Caco-2 (cell line): ENCODE measurements at regions not wholly inside any gene's neighbourhood (a gene's known extent, or its start where the extent isn't known, plus 50 kb on each side); places are given as distances from the start of the nearest gene placed in this dataset.

Experiments used
- BruUV-seq: library from RNA; stranded (reverse); fragments of 400-500 nt; replicated peaks from 2 replicates; lab custom pipeline; 2021; lab: Mats Ljungman, UMichigan
- CTCF ChIA-PET: fragments of 300-600 bp; sonication (Branson Sonifier 250); formaldehyde crosslinking; loops from one replicate; lab custom pipeline; 2022; ENCODE audit warnings: antibody characterized with exemption; lab: Charles Lee
- POLR2A ChIA-PET: fragments of 300-600 bp; sonication (Branson Sonifier 250); formaldehyde crosslinking; loops from one replicate; lab custom pipeline; 2022; ENCODE audit warnings: antibody characterized with exemption; lab: Charles Lee
- DNase-seq, 2 experiments: peaks; one replicate each; pipeline versions ENCODE4 v3.0.0 to v3.0.0-alpha.2; 2020 to 2022
- H3K27me3 ChIP-seq: replicated peaks from 2 replicates; pipeline ENCODE4 v1.6.0; 2011; ENCODE audit warnings: low read length; ENCODE audit not compliant: control insufficient read depth, insufficient read depth
- H3K36me3 ChIP-seq: 2 replicates; pipeline ENCODE4 v1.5.1; 2011; ENCODE audit warnings: low read length; ENCODE audit not compliant: control insufficient read depth, insufficient read depth
- H3K4me1 ChIP-seq: fragments of 250-450 bp; sonication (Bioruptor Pico); 2 replicates; pipeline ENCODE4 v1.5.1; 2020; ENCODE audit warnings: mild to moderate bottlenecking
- H3K4me3 ChIP-seq: 2 replicates; pipeline ENCODE4 v1.5.1; 2011; ENCODE audit warnings: low read depth, mild to moderate bottlenecking, control low read depth, low read length
- H3K9me3 ChIP-seq: fragments of 250-450 bp; sonication (Bioruptor Pico); 2 replicates; pipeline ENCODE4 v1.5.1; 2020; ENCODE audit warnings: mild to moderate bottlenecking, moderate library complexity
- H3K27ac Mint-ChIP-seq: one replicate; pipeline ENCODE4 v1.8.0; 2022; ENCODE audit warnings: mixed read lengths; ENCODE audit not compliant: unreplicated experiment
- H3K27me3 Mint-ChIP-seq: one replicate; pipeline ENCODE4 v1.8.0; 2022; ENCODE audit warnings: mixed read lengths; ENCODE audit not compliant: insufficient read depth, unreplicated experiment
- H3K36me3 Mint-ChIP-seq: one replicate; pipeline ENCODE4 v1.8.0; 2022; ENCODE audit warnings: mild to moderate bottlenecking, mixed read lengths; ENCODE audit not compliant: insufficient read depth, unreplicated experiment
- H3K4me1 Mint-ChIP-seq: one replicate; pipeline ENCODE4 v1.8.0; 2022; ENCODE audit warnings: low read depth, mixed read lengths; ENCODE audit not compliant: unreplicated experiment
- H3K4me3 Mint-ChIP-seq: one replicate; pipeline ENCODE4 v1.8.0; 2022; ENCODE audit warnings: mild to moderate bottlenecking, moderate library complexity, mixed read lengths; ENCODE audit not compliant: unreplicated experiment
- H3K9me3 Mint-ChIP-seq: one replicate; pipeline ENCODE4 v1.8.0; 2022; ENCODE audit warnings: mixed read lengths; ENCODE audit not compliant: unreplicated experiment
- intact Hi-C: fragments of 100-400 bp; cut with micrococcal nuclease; formaldehyde crosslinking; loops from one replicate; pipeline ENCODE4 v1.10.0; 2022; ENCODE audit not compliant: unreplicated experiment
- TF ChIP-seq, protein P1 (sequence below), 2 experiments: fragments of 200-600 bp in 1 of 2; IDR thresholded peaks; 1 replicate in 1 of 2; 2 replicates in 1 of 2; pipeline versions ENCODE4 v1.5.1 to v1.8.0; 2011 to 2022; ENCODE audit warnings: antibody characterized with exemption in 1 of 2, control low read depth in 1 of 2, inconsistent platforms in 1 of 2, low read depth in 1 of 2, low read length in 1 of 2, mild to moderate bottlenecking in 1 of 2, moderate library complexity in 1 of 2; ENCODE audit not compliant: insufficient read depth in 1 of 2, severe bottlenecking in 1 of 2, unreplicated experiment in 1 of 2

DNA sequence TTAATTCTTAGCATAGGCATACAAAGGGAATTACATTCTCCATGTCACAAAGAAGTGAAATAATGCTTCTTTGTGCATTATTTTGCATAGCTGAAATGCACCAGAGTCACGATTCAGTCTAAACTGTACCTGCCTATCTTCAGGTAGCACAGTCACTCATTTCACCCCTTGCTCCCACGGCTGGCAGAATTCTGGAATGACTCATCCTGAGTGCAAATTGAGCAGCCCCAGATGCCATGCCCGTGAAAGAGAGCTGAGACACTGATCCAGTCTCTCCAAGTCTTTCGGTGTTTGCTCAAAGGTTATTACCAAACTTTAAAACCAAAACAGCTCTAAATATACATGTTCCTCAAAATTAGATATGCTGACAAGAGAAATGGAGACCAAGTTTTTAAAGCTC, 168.3 kb upstream of the POU3F3 start:
- Mint-ChIP-seq H3K9me3 (no peaks in the 10 kb centered on the region), H3K36me3 (no peaks in the 10 kb centered on the region), H3K4me3 (no peak overlapping the region), H3K27me3 (peaks cover 20% of the 10 kb centered on the region), H3K4me1 (no peaks in the 10 kb centered on the region), H3K27ac (no peak overlapping the region)
- TF ChIP-seq, protein P1, sequence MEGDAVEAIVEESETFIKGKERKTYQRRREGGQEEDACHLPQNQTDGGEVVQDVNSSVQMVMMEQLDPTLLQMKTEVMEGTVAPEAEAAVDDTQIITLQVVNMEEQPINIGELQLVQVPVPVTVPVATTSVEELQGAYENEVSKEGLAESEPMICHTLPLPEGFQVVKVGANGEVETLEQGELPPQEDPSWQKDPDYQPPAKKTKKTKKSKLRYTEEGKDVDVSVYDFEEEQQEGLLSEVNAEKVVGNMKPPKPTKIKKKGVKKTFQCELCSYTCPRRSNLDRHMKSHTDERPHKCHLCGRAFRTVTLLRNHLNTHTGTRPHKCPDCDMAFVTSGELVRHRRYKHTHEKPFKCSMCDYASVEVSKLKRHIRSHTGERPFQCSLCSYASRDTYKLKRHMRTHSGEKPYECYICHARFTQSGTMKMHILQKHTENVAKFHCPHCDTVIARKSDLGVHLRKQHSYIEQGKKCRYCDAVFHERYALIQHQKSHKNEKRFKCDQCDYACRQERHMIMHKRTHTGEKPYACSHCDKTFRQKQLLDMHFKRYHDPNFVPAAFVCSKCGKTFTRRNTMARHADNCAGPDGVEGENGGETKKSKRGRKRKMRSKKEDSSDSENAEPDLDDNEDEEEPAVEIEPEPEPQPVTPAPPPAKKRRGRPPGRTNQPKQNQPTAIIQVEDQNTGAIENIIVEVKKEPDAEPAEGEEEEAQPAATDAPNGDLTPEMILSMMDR (IDR thresholded peaks at IDR 0.05; ENCODE audit: insufficient read depth in 1 of 2, low read depth in 1 of 2, low read length in 1 of 2, severe bottlenecking in 1 of 2, unreplicated experiment in 1 of 2) = no peak
- intact Hi-C loops = no loop called here
- no TSS peak for BruUV-seq
- H3K36me3 ChIP-seq = no peaks in the 10 kb centered on the region
- no peaks in the 10 kb centered on the region for H3K9me3 ChIP-seq
- no peaks in the 10 kb centered on the region for H3K27me3 ChIP-seq
- no peak overlapping the region for H3K4me3 ChIP-seq
- CTCF ChIA-PET = no interaction called here
- DNase-seq = no peak
- POLR2A ChIA-PET = no interaction called here
- H3K4me1 ChIP-seq = no peaks in the 10 kb centered on the region

- intact Hi-C loops = no loop called here
- TF ChIP-seq, protein P1 (IDR thresholded peaks at IDR 0.05; ENCODE audit: insufficient read depth in 1 of 2, low read depth in 1 of 2, low read length in 1 of 2, severe bottlenecking in 1 of 2, unreplicated experiment in 1 of 2) = no peak
- no peaks in the 10 kb centered on the region for H3K4me1 Mint-ChIP-seq
- H3K27ac Mint-ChIP-seq = no peak overlapping the region
- ChIA-PET CTCF (no interaction called here), POLR2A (no interaction called here)
- BruUV-seq = no TSS peak
- H3K9me3 ChIP-seq = no peaks in the 10 kb centered on the region
- H3K36me3 ChIP-seq = no peaks in the 10 kb centered on the region
- no peak for DNase-seq
- peaks cover 19% of the 10 kb centered on the region for H3K27me3 Mint-ChIP-seq
- no peaks in the 10 kb centered on the region for H3K9me3 Mint-ChIP-seq
- H3K4me1 ChIP-seq = no peaks in the 10 kb centered on the region
- H3K27me3 ChIP-seq = no peaks in the 10 kb centered on the region
- H3K4me3 ChIP-seq = no peak overlapping the region
- no peak overlapping the region for H3K4me3 Mint-ChIP-seq
- H3K36me3 Mint-ChIP-seq = no peaks in the 10 kb centered on the region
Measured at GRCh38 chr2:104687147-104687546, 166.8 kb upstream of the POU3F3 start.

DNA sequence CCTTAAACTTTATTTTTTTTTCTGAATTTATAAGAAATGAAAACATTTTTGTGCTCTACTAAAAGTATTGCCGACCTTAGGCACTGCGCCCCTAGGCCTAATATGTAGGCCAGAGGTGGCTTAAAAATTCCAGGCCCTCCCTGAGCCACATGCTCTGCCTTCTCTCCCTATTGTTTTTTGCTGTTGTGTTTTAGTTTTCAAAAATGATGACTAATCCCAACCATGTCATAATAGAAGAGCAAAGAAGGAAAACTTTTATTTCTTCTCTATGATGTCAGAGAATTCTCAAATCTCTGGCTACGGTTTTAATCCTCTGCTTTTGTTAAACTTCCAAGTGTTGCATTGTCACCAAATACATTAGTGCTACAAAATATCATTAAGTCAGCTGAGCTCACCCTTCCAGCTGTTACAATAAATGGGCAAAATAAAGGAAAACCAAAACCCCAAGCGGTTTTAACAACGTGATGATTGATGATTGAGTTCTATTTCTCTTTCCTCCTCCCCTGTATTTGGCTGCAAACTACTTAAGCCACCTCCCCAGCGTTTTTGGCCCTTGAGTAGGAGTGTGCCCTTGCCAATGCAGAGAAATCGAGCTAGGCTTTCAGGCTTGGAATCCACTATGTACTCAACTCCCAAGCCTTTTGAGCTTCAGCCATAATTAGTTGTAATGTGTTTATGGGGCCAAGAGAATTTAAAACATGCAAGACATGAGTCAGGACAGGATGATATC, 163.5 kb upstream of the POU3F3 start:
- intact Hi-C loops = no loop called here
- no TSS peak for BruUV-seq
- no peak overlapping the region for H3K27ac Mint-ChIP-seq
- H3K9me3 ChIP-seq = no peaks in the 10 kb centered on the region
- H3K36me3 Mint-ChIP-seq = no peaks in the 10 kb centered on the region
- H3K27me3 ChIP-seq = no peaks in the 10 kb centered on the region
- H3K4me3 Mint-ChIP-seq = no peak overlapping the region
- ChIA-PET POLR2A (no interaction called here), CTCF (no interaction called here)
- no peak for DNase-seq
- no peaks in the 10 kb centered on the region for H3K4me1 ChIP-seq
- H3K4me3 ChIP-seq = no peak overlapping the region
- no peaks in the 10 kb centered on the region for H3K9me3 Mint-ChIP-seq
- TF ChIP-seq, protein P1 (IDR thresholded peaks at IDR 0.05; ENCODE audit: insufficient read depth in 1 of 2, low read depth in 1 of 2, low read length in 1 of 2, severe bottlenecking in 1 of 2, unreplicated experiment in 1 of 2) = no peak
- H3K4me1 Mint-ChIP-seq = no peaks in the 10 kb centered on the region
- peaks cover 24% of the 10 kb centered on the region for H3K27me3 Mint-ChIP-seq
- H3K36me3 ChIP-seq = no peaks in the 10 kb centered on the region
